HUES6 (cell line): ENCODE measurements at regions not wholly inside any gene's neighbourhood (a gene's known extent, or its start where the extent isn't known, plus 50 kb on each side); places are given as distances from the start of the nearest gene placed in this dataset.
"Not testable (repeated sequence)": the region's sequence is repeated elsewhere in the genome, so short reads cannot be mapped to it uniquely, and the experiment has no call there.

Source experiments
- H3K27ac ChIP-seq: 2 replicates; pipeline ENCODE4 v1.7.0; 2013; ENCODE audit warnings: low read depth, mild to moderate bottlenecking, low read length, inconsistent platforms
- H3K27me3 ChIP-seq: 2 replicates; pipeline ENCODE4 v1.6.1; 2013; ENCODE audit warnings: low read length; ENCODE audit not compliant: control insufficient read depth, insufficient read depth
- H3K36me3 ChIP-seq: 2 replicates; pipeline ENCODE4 v1.6.1; 2013; ENCODE audit warnings: low read length; ENCODE audit not compliant: control insufficient read depth, insufficient read depth
- H3K4me1 ChIP-seq: 2 replicates; pipeline ENCODE4 v1.6.1; 2013; ENCODE audit warnings: low read length; ENCODE audit not compliant: control insufficient read depth, insufficient read depth
- H3K4me3 ChIP-seq: 2 replicates; pipeline ENCODE4 v1.5.1; 2013; ENCODE audit warnings: low read depth, low read length
- H3K9ac ChIP-seq: one replicate; pipeline ENCODE4 v1.6.1; 2013; ENCODE audit warnings: mild to moderate bottlenecking, low read length
- H3K9me3 ChIP-seq: 2 replicates; pipeline ENCODE4 v1.6.1; 2013; ENCODE audit warnings: low read depth, low read length; ENCODE audit not compliant: control insufficient read depth, insufficient read depth

DNA sequence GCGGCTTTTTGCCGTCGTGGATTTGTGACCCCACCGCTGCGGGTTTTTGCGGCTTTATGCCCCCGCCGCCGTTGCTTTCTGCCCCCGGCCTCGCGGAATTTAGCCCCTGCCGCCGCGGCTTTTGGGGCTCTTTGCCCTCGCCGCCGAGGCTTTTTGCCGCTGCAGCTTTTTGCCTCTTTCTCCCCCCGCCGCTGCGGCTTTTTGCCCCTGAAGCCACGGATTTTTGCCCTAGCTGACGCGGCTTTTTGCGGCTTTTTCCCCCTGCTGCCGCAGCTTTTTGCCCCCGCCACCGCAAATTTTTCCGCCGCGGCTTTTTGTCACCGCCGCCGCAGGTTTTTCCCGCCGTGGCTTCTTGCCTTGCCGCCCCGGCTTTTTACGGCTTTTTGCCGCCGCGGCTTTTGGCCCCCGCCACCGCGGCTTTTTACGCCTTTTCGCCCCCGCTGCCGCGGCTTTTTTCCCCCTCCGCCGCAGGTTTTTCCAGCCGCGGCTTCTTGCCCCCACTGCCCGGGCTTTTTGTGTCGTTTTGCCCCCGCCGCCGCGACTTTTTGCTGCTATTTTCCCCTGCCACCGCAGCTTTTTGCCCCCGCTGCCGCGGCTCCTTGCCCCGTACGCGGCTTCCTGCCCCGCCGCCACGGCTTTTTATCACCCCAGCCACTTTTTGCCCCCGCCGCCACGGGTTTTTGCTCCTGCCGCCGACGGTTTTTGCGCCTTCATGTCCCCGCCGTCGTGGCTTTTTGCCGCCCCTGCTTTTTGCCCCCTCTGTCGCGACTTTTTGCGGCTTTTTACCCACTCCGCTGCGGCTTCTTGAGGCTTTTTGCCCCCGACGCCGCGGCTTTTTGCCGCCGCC, 3933.6 kb downstream of the SRGAP2C start:
- Histone ChIP-seq H3K9me3 (peaks cover 31% of the 10 kb centered on the region), H3K27me3 (no peaks in the 10 kb centered on the region), H3K4me3 (no peak overlapping the region)

DNA sequence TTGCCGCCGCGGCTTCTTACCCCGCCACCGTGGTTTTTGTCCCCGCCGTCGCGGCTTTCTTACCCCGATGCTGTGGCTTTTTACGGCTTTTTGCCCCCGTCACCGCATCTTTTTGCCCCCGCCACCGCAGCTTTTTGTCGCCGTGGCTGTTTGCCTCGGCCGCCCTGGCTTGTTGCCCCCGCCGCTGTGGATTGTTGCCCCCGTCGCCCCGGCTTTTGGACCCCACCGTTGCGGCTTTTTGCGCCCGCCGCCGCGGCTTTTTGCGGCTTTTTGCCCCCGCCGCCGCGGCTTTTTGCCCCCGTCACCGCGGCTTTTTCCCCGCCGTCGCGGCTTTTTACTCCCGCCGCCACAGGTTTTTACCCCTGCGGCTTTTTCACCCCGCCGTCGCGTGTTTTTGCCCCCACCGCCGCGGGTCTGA, 3934.3 kb downstream of the SRGAP2C start:
- no peaks in the 10 kb centered on the region for H3K27me3 ChIP-seq
- H3K4me1 ChIP-seq: no peaks in the 10 kb centered on the region
- no peak overlapping the region for H3K9ac ChIP-seq
- no peaks in the 10 kb centered on the region for H3K36me3 ChIP-seq
- no peak overlapping the region for H3K4me3 ChIP-seq
- peaks cover 37% of the 10 kb centered on the region for H3K9me3 ChIP-seq
- no peak overlapping the region for H3K27ac ChIP-seq

More for the DNA sequence above, 3933.6 kb downstream of the SRGAP2C start:
- Histone ChIP-seq H3K9ac (no peak overlapping the region), H3K36me3 (no peaks in the 10 kb centered on the region), H3K4me1 (no peaks in the 10 kb centered on the region), H3K27ac (no peak overlapping the region)

DNA sequence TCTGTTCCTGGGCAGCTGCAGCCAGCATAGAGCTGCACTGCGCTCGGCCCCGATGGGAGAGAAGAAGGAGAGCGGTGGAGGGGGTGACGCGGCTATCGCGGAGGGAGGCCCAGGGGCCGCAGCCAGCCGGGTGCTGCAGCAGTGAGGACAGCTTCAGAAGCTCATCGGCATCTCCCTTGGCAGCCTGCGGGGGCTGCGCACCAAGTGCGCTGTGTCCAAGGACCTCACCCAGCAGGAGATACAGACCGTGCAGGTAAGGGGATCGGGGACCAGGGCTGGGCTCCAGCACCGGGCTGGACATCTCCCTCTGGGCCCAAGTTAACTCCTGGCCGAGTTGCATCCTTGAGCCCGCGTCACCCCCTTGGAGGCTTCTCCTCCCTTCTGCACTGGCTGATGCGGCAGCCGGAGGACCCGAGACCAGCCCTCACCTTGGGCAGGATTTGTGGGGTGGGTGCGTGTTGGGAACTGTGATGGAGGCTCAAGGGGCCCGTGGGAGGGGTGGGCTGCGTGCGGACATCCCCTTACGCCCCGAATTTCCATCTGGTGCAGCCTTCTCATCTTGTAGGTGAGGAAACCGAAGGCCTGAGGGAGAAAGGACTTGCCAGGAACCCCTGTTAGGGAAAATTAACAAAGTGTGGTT, 3934.9 kb downstream of the SRGAP2C start:
- not testable (repeated sequence) for H3K27me3 ChIP-seq, H3K4me3 ChIP-seq

DNA sequence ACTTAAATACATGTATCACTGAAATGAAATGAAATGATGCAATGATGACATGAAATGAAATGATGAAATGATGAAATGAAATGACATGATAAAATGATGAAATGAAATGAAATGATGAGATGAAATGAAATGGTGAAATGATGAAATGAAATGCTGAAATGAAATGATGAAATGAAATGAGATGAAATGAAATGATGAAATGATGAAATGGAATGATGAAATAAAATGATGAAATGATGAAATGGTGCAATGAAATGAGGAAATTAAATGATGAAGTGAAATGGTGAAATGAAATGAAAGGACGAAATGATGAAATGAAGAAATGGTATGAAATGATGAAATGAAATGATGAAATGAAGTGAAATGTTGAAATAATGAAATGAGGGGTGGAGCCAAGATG, 3937.8 kb downstream of the SRGAP2C start:
- not testable (repeated sequence) for H3K27ac ChIP-seq, H3K9ac ChIP-seq, H3K36me3 ChIP-seq, H3K27me3 ChIP-seq, H3K4me3 ChIP-seq, H3K4me1 ChIP-seq
- H3K9me3 ChIP-seq: peaks cover 34% of the 10 kb centered on the region

More for the DNA sequence above, 3934.9 kb downstream of the SRGAP2C start:
- H3K27ac ChIP-seq, H3K4me1 ChIP-seq, H3K36me3 ChIP-seq, H3K9ac ChIP-seq: not testable (repeated sequence)
- peaks cover 37% of the 10 kb centered on the region for H3K9me3 ChIP-seq
